Activated T-helper 1 cell treated with anti-CD3 and anti-CD28 coated beads, Interleukin-12 subunit alpha, Interleukin-12 subunit beta, Interleukin-2, Interleukin-4 antibody, amounts not matched to agents 30 ng/mL and 10 ng/mL and 1 ng/mL, durations not matched to agents 14 hours and 24 hours and 36 hours (primary cell): ENCODE measurements at regions not wholly inside any gene's neighbourhood (a gene's known extent, or its start where the extent isn't known, plus 50 kb on each side); places are given as distances from the start of the nearest gene placed in this dataset.
"Not testable (repeated sequence)": the region's sequence is repeated elsewhere in the genome, so short reads cannot be mapped to it uniquely, and the experiment has no call there.

ENCODE experiments used
- DNase-seq: peaks from one replicate; pipeline ENCODE4 v3.0.0; 2021; ENCODE audit warnings: low spot score
- H3K27ac Mint-ChIP-seq: one replicate; pipeline ENCODE4 v1.8.0; 2021; ENCODE audit warnings: mild to moderate bottlenecking, mixed read lengths
- H3K27me3 Mint-ChIP-seq: one replicate; pipeline ENCODE4 v1.8.0; 2022; ENCODE audit warnings: mild to moderate bottlenecking, moderate library complexity, mixed read lengths; ENCODE audit not compliant: insufficient read depth
- H3K36me3 Mint-ChIP-seq: one replicate; pipeline ENCODE4 v1.8.0; 2021; ENCODE audit warnings: low read depth, mixed read lengths
- H3K4me1 Mint-ChIP-seq: one replicate; pipeline ENCODE4 v1.8.0; 2021; ENCODE audit warnings: low read depth, mixed read lengths
- H3K4me3 Mint-ChIP-seq: one replicate; pipeline ENCODE4 v1.8.0; 2021; ENCODE audit warnings: mild to moderate bottlenecking, moderate library complexity, mixed read lengths
- H3K9me3 Mint-ChIP-seq: one replicate; pipeline ENCODE4 v1.8.0; 2021; ENCODE audit warnings: mixed read lengths
- intact Hi-C: fragments of 100-400 bp; cut with micrococcal nuclease; formaldehyde crosslinking; loops from one replicate; pipeline ENCODE4 v1.15.1; 2024

GRCh38 chr2:167715498-167715897, 531.9 kb downstream of the STK39 start:
- H3K36me3 Mint-ChIP-seq, H3K4me1 Mint-ChIP-seq, intact Hi-C loops, H3K4me3 Mint-ChIP-seq, H3K27me3 Mint-ChIP-seq, DNase-seq, H3K9me3 Mint-ChIP-seq, H3K27ac Mint-ChIP-seq: not testable (repeated sequence)

- Mint-ChIP-seq H3K27me3 (no peaks in the 10 kb centered on the region), H3K27ac (no peak overlapping the region), H3K36me3 (no peaks in the 10 kb centered on the region), H3K4me1 (no peaks in the 10 kb centered on the region), H3K4me3 (no peak overlapping the region), H3K9me3 (no peaks in the 10 kb centered on the region)
- DNase-seq: no peak
- intact Hi-C loops: no loop called here
Measured at GRCh38 chr2:167712275-167712674, 535.1 kb downstream of the STK39 start.

- intact Hi-C loops: no loop called here
- no peaks in the 10 kb centered on the region for H3K27me3 Mint-ChIP-seq
Measured at GRCh38 chr2:167708998-167709397, 538.4 kb downstream of the STK39 start.

GRCh38 chr2:167706800-167707199, 540.6 kb downstream of the STK39 start:
- DNase-seq: no peak
- H3K4me1 Mint-ChIP-seq: no peaks in the 10 kb centered on the region
- intact Hi-C loops: no loop called here
- no peaks in the 10 kb centered on the region for H3K36me3 Mint-ChIP-seq
- H3K9me3 Mint-ChIP-seq: no peaks in the 10 kb centered on the region
- no peaks in the 10 kb centered on the region for H3K27me3 Mint-ChIP-seq
- no peak overlapping the region for H3K4me3 Mint-ChIP-seq
- H3K27ac Mint-ChIP-seq: no peak overlapping the region

More at GRCh38 chr2:167708998-167709397, 538.4 kb downstream of the STK39 start:
- no peak for DNase-seq
- no peaks in the 10 kb centered on the region for H3K9me3 Mint-ChIP-seq
- H3K36me3 Mint-ChIP-seq: no peaks in the 10 kb centered on the region
- H3K4me1 Mint-ChIP-seq: no peaks in the 10 kb centered on the region
- no peak overlapping the region for H3K27ac Mint-ChIP-seq
- H3K4me3 Mint-ChIP-seq: no peak overlapping the region

- H3K4me1 Mint-ChIP-seq: no peaks in the 10 kb centered on the region
- no peak for DNase-seq
- H3K4me3 Mint-ChIP-seq: no peak overlapping the region
- no peaks in the 10 kb centered on the region for H3K27me3 Mint-ChIP-seq
- no peaks in the 10 kb centered on the region for H3K9me3 Mint-ChIP-seq
- H3K36me3 Mint-ChIP-seq: no peaks in the 10 kb centered on the region
- intact Hi-C loops: no loop called here
- no peak overlapping the region for H3K27ac Mint-ChIP-seq
Measured at GRCh38 chr2:167703441-167703840, 544.0 kb downstream of the STK39 start.

GRCh38 chr2:167702227-167702626, 545.2 kb downstream of the STK39 start:
- no peak overlapping the region for H3K4me3 Mint-ChIP-seq
- intact Hi-C loops: no loop called here

GRCh38 chr2:167701651-167702050, 545.7 kb downstream of the STK39 start:
- intact Hi-C loops: no loop called here
- H3K4me1 Mint-ChIP-seq: no peaks in the 10 kb centered on the region
- H3K27ac Mint-ChIP-seq: no peak overlapping the region
- no peaks in the 10 kb centered on the region for H3K27me3 Mint-ChIP-seq
- H3K9me3 Mint-ChIP-seq: no peaks in the 10 kb centered on the region
- H3K36me3 Mint-ChIP-seq: no peaks in the 10 kb centered on the region
- no peak for DNase-seq
- no peak overlapping the region for H3K4me3 Mint-ChIP-seq

More at GRCh38 chr2:167702227-167702626, 545.2 kb downstream of the STK39 start:
- H3K27ac Mint-ChIP-seq: no peak overlapping the region
- DNase-seq: no peak
- no peaks in the 10 kb centered on the region for H3K36me3 Mint-ChIP-seq
- H3K27me3 Mint-ChIP-seq: no peaks in the 10 kb centered on the region
- no peaks in the 10 kb centered on the region for H3K9me3 Mint-ChIP-seq
- H3K4me1 Mint-ChIP-seq: no peaks in the 10 kb centered on the region

GRCh38 chr2:167697948-167698347, 549.4 kb downstream of the STK39 start:
- Mint-ChIP-seq H3K4me1 (no peaks in the 10 kb centered on the region), H3K9me3 (no peaks in the 10 kb centered on the region), H3K27me3 (no peaks in the 10 kb centered on the region), H3K4me3 (no peak overlapping the region), H3K27ac (no peak overlapping the region), H3K36me3 (no peaks in the 10 kb centered on the region)
- intact Hi-C loops: loop anchor here (10.0 kb wide), 1 partner anchor 417 kb away; no protein-coding TSS in a partner anchor
- DNase-seq: no peak

GRCh38 chr2:167697194-167697593, 550.2 kb downstream of the STK39 start:
- no peak for DNase-seq
- H3K27ac Mint-ChIP-seq: no peak overlapping the region
- intact Hi-C loops: loop anchor here (10.0 kb wide), 1 partner anchor 418 kb away; no protein-coding TSS in a partner anchor
- H3K27me3 Mint-ChIP-seq: no peaks in the 10 kb centered on the region
- no peaks in the 10 kb centered on the region for H3K36me3 Mint-ChIP-seq
- no peak overlapping the region for H3K4me3 Mint-ChIP-seq
- H3K4me1 Mint-ChIP-seq: no peaks in the 10 kb centered on the region
- no peaks in the 10 kb centered on the region for H3K9me3 Mint-ChIP-seq

- Mint-ChIP-seq H3K27ac (no peak overlapping the region), H3K36me3 (no peaks in the 10 kb centered on the region), H3K9me3 (no peaks in the 10 kb centered on the region), H3K4me3 (no peak overlapping the region), H3K27me3 (no peaks in the 10 kb centered on the region), H3K4me1 (no peaks in the 10 kb centered on the region)
- intact Hi-C loops: loop anchor here (10.0 kb wide), 1 partner anchor 422 kb away; no protein-coding TSS in a partner anchor
- no peak for DNase-seq
Measured at GRCh38 chr2:167692936-167693335, 554.5 kb downstream of the STK39 start.

GRCh38 chr2:167692191-167692590, 555.2 kb downstream of the STK39 start:
- intact Hi-C loops: loop anchor here (10.0 kb wide), 1 partner anchor 423 kb away; no protein-coding TSS in a partner anchor
- H3K4me3 Mint-ChIP-seq: no peak overlapping the region
- DNase-seq: no peak
- H3K27me3 Mint-ChIP-seq: no peaks in the 10 kb centered on the region
- no peaks in the 10 kb centered on the region for H3K36me3 Mint-ChIP-seq
- H3K27ac Mint-ChIP-seq: no peak overlapping the region
- no peaks in the 10 kb centered on the region for H3K9me3 Mint-ChIP-seq
- no peaks in the 10 kb centered on the region for H3K4me1 Mint-ChIP-seq

- no peaks in the 10 kb centered on the region for H3K36me3 Mint-ChIP-seq
Measured at GRCh38 chr2:167689444-167689843, 558.0 kb downstream of the STK39 start.

GRCh38 chr2:167686691-167687090, 560.7 kb downstream of the STK39 start:
- Mint-ChIP-seq H3K4me3 (no peak overlapping the region), H3K36me3 (no peaks in the 10 kb centered on the region), H3K9me3 (no peaks in the 10 kb centered on the region), H3K27me3 (no peaks in the 10 kb centered on the region), H3K4me1 (no peaks in the 10 kb centered on the region), H3K27ac (no peak overlapping the region)
- DNase-seq: no peak
- intact Hi-C loops: no loop called here

More at GRCh38 chr2:167689444-167689843, 558.0 kb downstream of the STK39 start:
- DNase-seq: no peak
- intact Hi-C loops: no loop called here
- Mint-ChIP-seq H3K27me3 (no peaks in the 10 kb centered on the region), H3K27ac (no peak overlapping the region), H3K9me3 (no peaks in the 10 kb centered on the region), H3K4me3 (no peak overlapping the region), H3K4me1 (no peaks in the 10 kb centered on the region)
